ENCODE measurements at regions not wholly inside any gene's neighbourhood (a gene's known extent, or its start where the extent isn't known, plus 50 kb on each side); places are given as distances from the start of the nearest gene placed in this dataset.
A peak's percentile ranks its signal among the peaks of the same experiment; 100 is the strongest.

GRCh38 chr7:118590107-118590506 is 365.6 kb downstream of the ANKRD7 start:
- TF ChIP-seq EZH2 (IDR thresholded peaks at IDR 0.05; ENCODE audit: borderline replicate concordance, insufficient read depth, low read length, poor library complexity, severe bottlenecking) (no peak), CTCF (IDR thresholded peaks at IDR 0.05; ENCODE audit: poor library complexity, severe bottlenecking) (no peak), POLR2AphosphoS5 (IDR thresholded peaks at IDR 0.05) (no peak), MXI1 (conservative IDR thresholded peaks at IDR 0.05; ENCODE audit: poor library complexity, severe bottlenecking) (no peak), REST (IDR thresholded peaks at IDR 0.05; ENCODE audit: borderline replicate concordance) (no peak), SMC3 (conservative IDR thresholded peaks at IDR 0.05; ENCODE audit: poor library complexity) (no peak), RAD21 (conservative IDR thresholded peaks at IDR 0.05) (no peak), TAF1 (IDR thresholded peaks at IDR 0.05; ENCODE audit: low read depth) (no peak), EP300 (conservative IDR thresholded peaks at IDR 0.05; ENCODE audit: poor library complexity, severe bottlenecking) (no peak)
- Histone ChIP-seq H3K9ac (ENCODE audit: low read length) (no peak overlapping the region), H2AFZ (ENCODE audit: low read depth, low read length) (no peak overlapping the region), H3K4me2 (ENCODE audit: low read length) (no peak overlapping the region), H3K27me3 (ENCODE audit: insufficient read depth, low read depth, low read length) (no peaks in the 10 kb centered on the region), H3F3A (ENCODE audit: insufficient read depth, low read length, poor library complexity, severe bottlenecking) (no peaks in the 10 kb centered on the region), H3K27ac (ENCODE audit: low read length) (no peak overlapping the region), H3K4me3 (ENCODE audit: low read length) (no peak overlapping the region), H3K9me3 (ENCODE audit: low read length) (no peaks in the 10 kb centered on the region), H3K9me2 (ENCODE audit: insufficient read depth, low read length) (no peaks in the 10 kb centered on the region), H3K79me2 (replicated peaks; ENCODE audit: insufficient read depth, low read length) (no peaks in the 10 kb centered on the region), H4K20me1 (ENCODE audit: insufficient read depth) (no peaks in the 10 kb centered on the region), H3K36me3 (ENCODE audit: insufficient read depth, low read length) (no peaks in the 10 kb centered on the region)

GRCh38 chr7:118602090-118602489 is 377.6 kb downstream of the ANKRD7 start:
- H3F3A ChIP-seq (ENCODE audit: insufficient read depth, low read length, poor library complexity, severe bottlenecking), result no peaks in the 10 kb centered on the region
- H3K36me3 ChIP-seq (ENCODE audit: insufficient read depth, low read length), result no peaks in the 10 kb centered on the region
- no peak overlapping the region for H3K9ac ChIP-seq (ENCODE audit: low read length)
- H3K9me3 ChIP-seq (ENCODE audit: low read length), result no peaks in the 10 kb centered on the region
- H3K27me3 ChIP-seq (ENCODE audit: insufficient read depth, low read depth, low read length), result no peaks in the 10 kb centered on the region
- H3K4me3 ChIP-seq (ENCODE audit: low read length), result no peak overlapping the region
- no peaks in the 10 kb centered on the region for H4K20me1 ChIP-seq (ENCODE audit: insufficient read depth)
- H3K79me2 ChIP-seq (replicated peaks; ENCODE audit: insufficient read depth, low read length), result no peaks in the 10 kb centered on the region
- H3K9me2 ChIP-seq (ENCODE audit: insufficient read depth, low read length), result no peaks in the 10 kb centered on the region
- TF ChIP-seq REST (IDR thresholded peaks at IDR 0.05; ENCODE audit: borderline replicate concordance), result no peak
- TF ChIP-seq EZH2 (IDR thresholded peaks at IDR 0.05; ENCODE audit: borderline replicate concordance, insufficient read depth, low read length, poor library complexity, severe bottlenecking), result no peak
- TF ChIP-seq CTCF (IDR thresholded peaks at IDR 0.05; ENCODE audit: poor library complexity, severe bottlenecking), result no peak
- no peak for TF ChIP-seq MXI1 (conservative IDR thresholded peaks at IDR 0.05; ENCODE audit: poor library complexity, severe bottlenecking)
- TF ChIP-seq EP300 (conservative IDR thresholded peaks at IDR 0.05; ENCODE audit: poor library complexity, severe bottlenecking), result peak; percentile 82
- peak; percentile 48 for TF ChIP-seq POLR2AphosphoS5 (IDR thresholded peaks at IDR 0.05)
- no peak for TF ChIP-seq TAF1 (IDR thresholded peaks at IDR 0.05; ENCODE audit: low read depth)
- no peak overlapping the region for H3K4me2 ChIP-seq (ENCODE audit: low read length)
- H3K27ac ChIP-seq (ENCODE audit: low read length), result no peak overlapping the region
- H2AFZ ChIP-seq (ENCODE audit: low read depth, low read length), result no peak overlapping the region

All from neural cell (in vitro differentiated cells).